Nephron progenitor cell (in vitro differentiated cells): ENCODE measurements at regions not wholly inside any gene's neighbourhood (a gene's known extent, or its start where the extent isn't known, plus 50 kb on each side); places are given as distances from the start of the nearest gene placed in this dataset.

ENCODE experiments used
- DNase-seq: peaks from one replicate; pipeline ENCODE4 v3.0.0; 2021
- H3K27ac Mint-ChIP-seq: 2 replicates; pipeline ENCODE4 v1.8.0; 2021; ENCODE audit warnings: mild to moderate bottlenecking, moderate library complexity, mixed read lengths
- H3K27me3 Mint-ChIP-seq: 2 replicates; pipeline ENCODE4 v1.8.0; 2021; ENCODE audit warnings: mild to moderate bottlenecking, low read depth, mixed read lengths; ENCODE audit not compliant: poor library complexity
- H3K36me3 Mint-ChIP-seq: 2 replicates; pipeline ENCODE4 v1.8.0; 2021; ENCODE audit warnings: low read depth, mixed read lengths
- H3K4me1 Mint-ChIP-seq: 2 replicates; pipeline ENCODE4 v1.8.0; 2021; ENCODE audit warnings: mixed read lengths
- H3K4me3 Mint-ChIP-seq: 2 replicates; pipeline ENCODE4 v1.8.0; 2021; ENCODE audit warnings: mild to moderate bottlenecking, moderate library complexity, mixed read lengths
- H3K9me3 Mint-ChIP-seq: 2 replicates; pipeline ENCODE4 v1.8.0; 2021; ENCODE audit warnings: mild to moderate bottlenecking, moderate library complexity, mixed read lengths
- CTCF ChIP-seq: fragments of 200-600 bp; sonication (generic); IDR thresholded peaks from 2 replicates; pipeline ENCODE4 v1.5.0; 2021; ENCODE audit warnings: antibody characterized with exemption

- Mint-ChIP-seq H3K27ac (no peak overlapping the region), H3K4me1 (no peaks in the 10 kb centered on the region), H3K36me3 (no peaks in the 10 kb centered on the region), H3K9me3 (peaks cover 8% of the 10 kb centered on the region), H3K4me3 (no peak overlapping the region), H3K27me3 (peaks cover 15% of the 10 kb centered on the region)
- DNase-seq = no peak
- no peak for TF ChIP-seq CTCF
Observed at GRCh38 chr7:98514211-98515031, 102.7 kb upstream of the NPTX2 start.

GRCh38 chr7:98511175-98511574 is 105.9 kb upstream of the NPTX2 start:
- peaks cover 23% of the 10 kb centered on the region for H3K27me3 Mint-ChIP-seq
- no peak for DNase-seq
- peaks cover 10% of the 10 kb centered on the region for H3K9me3 Mint-ChIP-seq
- no peaks in the 10 kb centered on the region for H3K4me1 Mint-ChIP-seq
- no peak overlapping the region for H3K4me3 Mint-ChIP-seq
- H3K36me3 Mint-ChIP-seq = no peaks in the 10 kb centered on the region
- H3K27ac Mint-ChIP-seq = no peak overlapping the region
- TF ChIP-seq CTCF = no peak

DNA sequence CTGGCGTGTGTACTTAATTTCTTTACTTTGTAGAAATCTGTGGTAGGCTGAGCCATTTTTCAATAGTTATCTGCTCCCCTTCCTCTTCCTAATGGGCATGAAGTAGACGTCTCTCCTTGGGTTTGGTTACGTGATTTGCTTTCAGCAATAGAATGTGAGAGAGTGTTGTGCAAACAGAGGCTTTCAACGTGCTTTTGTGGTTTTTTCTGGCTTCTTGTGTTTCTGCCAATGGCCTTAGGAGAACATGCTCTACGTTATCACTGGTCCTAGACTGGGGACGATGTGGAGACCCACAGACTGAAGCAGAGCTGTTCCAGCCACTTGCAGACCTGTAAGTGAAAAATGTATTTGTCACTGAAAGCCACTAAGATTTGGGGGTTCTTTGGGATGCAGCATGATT is 107.2 kb upstream of the NPTX2 start:
- H3K9me3 Mint-ChIP-seq = peaks cover 15% of the 10 kb centered on the region
- H3K4me3 Mint-ChIP-seq = no peak overlapping the region
- H3K27me3 Mint-ChIP-seq = peaks cover 31% of the 10 kb centered on the region
- H3K27ac Mint-ChIP-seq = no peak overlapping the region
- no peaks in the 10 kb centered on the region for H3K36me3 Mint-ChIP-seq
- TF ChIP-seq CTCF = no peak
- H3K4me1 Mint-ChIP-seq = no peaks in the 10 kb centered on the region
- no peak for DNase-seq

GRCh38 chr7:98506471-98506870 is 105.6 kb upstream of the BAIAP2L1 start:
- no peaks in the 10 kb centered on the region for H3K36me3 Mint-ChIP-seq
- no peak overlapping the region for H3K4me3 Mint-ChIP-seq
- H3K4me1 Mint-ChIP-seq = no peaks in the 10 kb centered on the region
- H3K9me3 Mint-ChIP-seq = peaks cover 7% of the 10 kb centered on the region
- H3K27ac Mint-ChIP-seq = no peak overlapping the region
- DNase-seq = no peak
- no peak for TF ChIP-seq CTCF
- H3K27me3 Mint-ChIP-seq = peaks cover 35% of the 10 kb centered on the region

GRCh38 chr7:98500764-98501163 is 99.9 kb upstream of the BAIAP2L1 start:
- peaks cover 20% of the 10 kb centered on the region for H3K27me3 Mint-ChIP-seq
- H3K9me3 Mint-ChIP-seq = peaks cover 49% of the 10 kb centered on the region
- no peak for TF ChIP-seq CTCF
- no peaks in the 10 kb centered on the region for H3K36me3 Mint-ChIP-seq
- no peak overlapping the region for H3K4me3 Mint-ChIP-seq
- no peak overlapping the region for H3K27ac Mint-ChIP-seq
- no peak for DNase-seq
- H3K4me1 Mint-ChIP-seq = no peaks in the 10 kb centered on the region

DNA sequence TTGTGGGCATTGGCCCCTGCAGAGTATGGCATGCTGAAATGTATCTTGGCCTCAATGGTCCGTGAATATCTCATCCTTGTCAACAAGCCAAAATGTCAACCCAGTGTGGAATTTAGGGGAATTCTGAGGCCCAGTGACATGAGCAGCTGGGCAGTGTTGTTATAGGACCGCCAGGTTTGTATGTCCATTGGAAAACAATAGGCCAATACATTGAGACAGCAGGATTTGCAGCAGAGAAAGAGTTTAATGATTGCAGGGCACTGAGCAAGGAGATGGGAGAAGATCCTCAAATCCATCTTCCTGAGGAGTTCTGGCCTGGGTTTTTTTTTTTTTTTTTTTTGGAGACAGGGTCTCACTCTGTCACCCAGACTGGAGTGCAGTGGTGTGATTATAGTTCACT is 95.7 kb upstream of the BAIAP2L1 start:
- Mint-ChIP-seq H3K9me3 (peaks cover 63% of the 10 kb centered on the region), H3K27ac (no peak overlapping the region), H3K27me3 (peaks cover 13% of the 10 kb centered on the region), H3K36me3 (no peaks in the 10 kb centered on the region), H3K4me3 (no peak overlapping the region), H3K4me1 (no peaks in the 10 kb centered on the region)
- no peak for DNase-seq
- TF ChIP-seq CTCF = no peak
